ENCODE measurements at regions not wholly inside any gene's neighbourhood (a gene's known extent, or its start where the extent isn't known, plus 50 kb on each side); places are given as distances from the start of the nearest gene placed in this dataset.

DNA sequence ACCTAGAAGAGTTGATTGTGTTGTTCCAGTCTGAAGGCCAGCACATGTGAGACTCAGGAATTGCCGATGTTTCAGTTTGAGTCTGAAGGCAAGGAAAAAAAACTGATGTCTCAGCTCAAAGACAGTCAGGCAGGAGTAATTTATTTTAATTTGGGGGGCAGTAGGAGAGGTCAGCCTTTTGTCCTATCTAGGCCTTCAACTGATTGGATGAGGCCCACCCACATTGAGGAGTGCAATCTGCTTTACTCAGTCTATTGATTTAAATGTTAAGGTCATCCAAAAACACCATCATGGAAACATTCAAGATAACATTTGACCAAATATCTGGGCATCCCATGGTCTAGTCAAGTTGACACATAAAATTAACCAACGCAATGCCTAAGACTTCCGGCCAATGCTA lies 288.9 kb downstream of the CDK5RAP2 start:
- DNase-seq = no peak

DNA sequence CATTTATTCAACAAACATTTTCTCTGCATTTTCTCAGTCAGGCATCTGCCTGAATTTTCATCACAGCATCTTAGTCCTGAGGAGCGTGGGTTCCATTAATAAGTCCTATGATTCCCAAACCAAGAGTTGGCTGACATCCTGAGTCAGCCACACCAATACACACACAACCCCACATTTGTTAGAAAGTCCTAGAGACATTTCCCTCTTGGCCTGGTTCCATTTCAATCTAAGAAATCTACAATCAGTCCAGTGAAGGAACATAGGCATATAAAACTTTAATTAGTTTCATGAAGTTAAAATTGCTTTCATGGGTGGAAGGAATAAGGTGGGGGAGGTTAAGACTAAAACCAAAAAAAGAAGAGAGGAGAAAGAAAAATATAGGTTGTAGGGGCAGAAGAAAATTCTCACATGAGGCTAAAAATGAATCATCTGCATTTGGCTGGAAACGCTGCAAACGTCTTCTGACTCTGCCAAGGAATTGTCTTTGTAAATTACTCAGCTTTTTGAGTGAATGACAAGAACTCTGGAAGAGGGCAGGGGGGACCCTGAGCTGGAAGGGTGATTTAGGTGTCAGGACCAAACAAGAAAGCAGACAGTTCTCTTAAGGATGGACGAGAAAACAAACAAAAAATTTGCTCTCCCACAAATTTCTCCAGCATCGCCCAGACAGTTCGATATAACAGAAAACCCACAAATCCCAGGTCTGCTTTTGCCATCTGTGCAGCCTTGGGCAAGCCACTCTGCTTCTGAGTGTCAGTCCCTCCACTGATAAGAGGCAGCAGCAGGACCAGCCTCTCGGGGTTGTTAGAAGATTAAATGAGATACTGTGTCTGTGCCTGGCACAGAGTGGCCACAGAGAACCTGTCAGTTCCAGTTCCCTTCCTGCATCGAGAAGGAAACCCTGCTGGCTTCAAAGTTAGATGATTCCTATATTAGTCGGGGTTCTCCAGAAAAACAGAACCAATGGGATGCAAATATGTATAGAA lies 289.7 kb downstream of the CDK5RAP2 start:
- no peak for DNase-seq

DNA sequence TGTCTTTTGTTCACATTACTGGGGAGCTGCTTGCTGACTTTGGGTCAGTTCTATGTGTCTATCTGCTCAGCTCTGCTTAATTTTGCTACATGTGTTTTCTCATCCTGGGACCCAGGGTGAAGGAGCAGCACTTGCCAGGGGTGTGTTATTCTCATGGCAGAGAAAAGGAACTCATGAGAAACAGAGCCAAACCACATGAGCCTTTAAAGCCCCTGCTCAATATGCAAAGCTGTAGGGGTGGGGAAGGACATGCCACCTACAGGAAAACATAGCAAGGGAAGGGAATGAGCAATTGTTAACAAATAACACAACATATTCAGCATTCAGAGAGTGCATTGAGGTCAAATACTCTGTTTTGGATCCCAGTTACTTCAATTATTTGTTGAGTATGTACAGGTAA lies 290.9 kb downstream of the CDK5RAP2 start:
- DNase-seq = no peak

DNA sequence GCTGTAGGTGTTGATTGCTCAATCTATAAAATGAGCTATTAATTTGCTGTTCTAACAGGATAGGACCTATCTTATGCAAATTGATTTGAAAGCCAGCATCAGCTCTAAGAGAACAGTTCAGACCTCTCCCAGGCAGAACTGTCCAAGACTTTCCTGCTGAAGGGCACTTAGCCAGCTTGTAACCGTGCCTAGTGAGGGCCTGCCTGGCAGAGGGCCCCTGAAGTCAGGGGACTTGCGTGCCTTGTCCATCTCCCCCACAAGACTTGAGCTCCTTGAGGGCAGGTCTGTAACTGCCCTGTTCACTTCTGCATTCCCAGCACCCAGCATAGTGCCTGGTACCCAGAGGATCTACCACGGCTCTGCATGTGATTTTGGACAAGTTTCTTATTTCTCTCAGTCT lies 293.4 kb downstream of the CDK5RAP2 start:
- no peak for DNase-seq

DNA sequence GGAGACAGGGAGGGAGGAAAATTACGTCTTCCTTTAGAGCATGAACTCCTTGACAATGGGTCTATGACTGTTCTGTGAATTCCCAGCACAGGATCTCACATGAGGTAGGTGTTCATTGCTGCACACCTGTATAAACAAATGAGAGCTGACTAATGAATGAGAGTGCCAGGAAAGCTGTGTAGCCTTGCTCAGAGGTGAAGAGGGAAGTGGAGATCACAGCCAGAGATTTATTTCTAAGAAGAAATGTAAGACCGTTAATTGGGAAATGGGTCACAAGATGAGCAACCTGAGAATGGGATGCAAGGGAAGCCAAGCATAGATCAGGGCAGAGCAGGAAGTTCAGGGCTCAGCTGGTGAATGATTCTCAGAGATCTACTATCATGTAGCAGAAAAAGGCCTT lies 295.1 kb downstream of the CDK5RAP2 start:
- DNase-seq = no peak

DNA sequence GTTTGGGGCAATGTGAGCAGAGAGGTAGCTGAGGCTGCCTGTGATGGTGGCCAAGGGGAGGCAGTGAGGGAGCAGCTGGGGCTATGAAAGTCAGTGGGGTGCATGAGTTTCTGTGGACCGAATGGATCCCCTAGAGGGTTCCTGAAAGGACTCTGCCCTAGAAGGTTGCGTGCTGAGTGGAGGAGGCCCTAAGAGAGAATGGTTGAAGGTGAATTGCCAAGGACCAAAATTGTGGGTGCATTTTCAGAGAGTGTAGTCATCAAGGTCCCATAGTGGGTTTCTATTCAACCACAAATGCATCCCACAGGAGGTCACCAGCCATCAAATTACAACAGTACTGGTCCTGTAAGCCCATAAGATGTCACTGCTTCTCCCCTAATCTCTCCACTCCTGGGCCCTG lies 298.3 kb downstream of the CDK5RAP2 start:
- DNase-seq = no peak

DNA sequence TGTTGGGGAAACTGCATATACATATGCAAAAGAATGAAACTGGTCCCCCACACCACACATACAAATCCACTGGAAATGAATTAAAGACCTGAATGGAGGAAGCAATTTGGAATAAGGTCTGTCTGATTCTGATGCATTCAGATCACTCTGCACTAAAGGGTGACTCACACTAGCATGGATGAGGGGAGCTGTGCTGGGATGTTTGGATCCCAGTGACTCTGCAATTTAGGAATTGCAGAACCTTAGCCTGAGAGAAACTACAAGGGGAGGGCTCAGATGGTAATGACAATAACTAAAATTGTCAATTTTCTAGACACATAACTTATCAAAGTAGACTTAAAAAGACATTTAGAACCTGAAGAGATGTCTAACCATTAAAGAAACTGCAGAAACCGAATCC lies 312.0 kb downstream of the CDK5RAP2 start:
- DNase-seq = no peak

DNA sequence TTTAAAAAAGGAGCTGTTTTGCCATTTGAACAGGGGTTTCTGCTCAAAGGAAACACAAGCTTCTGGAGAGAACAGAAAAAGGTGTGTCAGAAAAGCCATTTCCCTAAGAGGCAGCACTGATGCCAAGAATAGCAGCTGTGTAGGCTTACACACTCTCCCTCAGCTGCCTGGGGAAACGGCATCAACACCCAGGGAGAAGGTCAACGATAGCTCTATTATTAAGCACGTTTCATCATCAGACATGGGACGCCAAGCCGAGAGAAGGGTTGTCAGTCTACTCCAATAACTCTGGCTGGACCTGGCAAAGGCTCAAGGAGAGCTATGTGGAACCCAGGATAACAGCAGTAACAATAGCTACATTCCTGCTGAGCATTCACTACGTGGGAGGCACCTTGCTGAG lies 314.2 kb downstream of the CDK5RAP2 start:
- no peak for DNase-seq

DNA sequence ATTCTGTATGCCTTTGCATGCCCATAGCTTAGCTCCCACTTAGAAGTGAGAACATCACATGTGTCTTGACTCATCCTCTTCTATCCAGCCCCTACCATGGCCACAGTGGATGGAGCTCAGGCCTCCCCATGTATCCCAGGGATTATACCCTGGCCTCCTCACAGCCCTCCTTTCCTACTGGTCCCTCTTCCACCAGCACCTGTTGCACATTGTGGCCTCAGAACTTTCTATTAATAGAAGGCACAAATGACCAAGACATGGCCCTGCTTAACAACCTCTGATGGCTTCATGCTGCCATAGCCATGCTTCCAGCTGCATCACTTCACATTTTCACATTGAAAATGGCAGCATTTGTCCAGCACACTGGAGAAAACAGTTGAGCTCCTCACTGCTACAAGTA lies 315.4 kb downstream of the CDK5RAP2 start:
- no peak for DNase-seq

DNA sequence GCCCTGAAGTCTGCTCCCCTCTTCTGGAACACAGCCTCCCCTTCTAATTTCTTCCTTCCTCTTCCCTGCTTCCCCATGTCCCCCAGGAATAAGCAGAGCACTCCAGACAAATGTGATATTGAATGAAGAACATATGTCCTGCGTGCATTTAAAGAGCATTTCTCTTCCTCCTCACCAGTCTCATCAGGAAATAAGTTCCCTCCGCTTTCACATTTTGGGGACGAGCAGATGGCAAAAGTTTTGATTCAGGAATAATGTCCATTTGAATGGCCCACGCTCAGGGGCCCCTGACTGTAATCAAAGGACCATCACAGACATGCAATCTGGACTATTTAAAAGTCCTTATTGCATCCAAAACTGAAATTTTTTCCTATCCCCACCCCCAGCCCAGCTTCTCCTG lies 316.1 kb downstream of the CDK5RAP2 start:
- DNase-seq = no peak

DNA sequence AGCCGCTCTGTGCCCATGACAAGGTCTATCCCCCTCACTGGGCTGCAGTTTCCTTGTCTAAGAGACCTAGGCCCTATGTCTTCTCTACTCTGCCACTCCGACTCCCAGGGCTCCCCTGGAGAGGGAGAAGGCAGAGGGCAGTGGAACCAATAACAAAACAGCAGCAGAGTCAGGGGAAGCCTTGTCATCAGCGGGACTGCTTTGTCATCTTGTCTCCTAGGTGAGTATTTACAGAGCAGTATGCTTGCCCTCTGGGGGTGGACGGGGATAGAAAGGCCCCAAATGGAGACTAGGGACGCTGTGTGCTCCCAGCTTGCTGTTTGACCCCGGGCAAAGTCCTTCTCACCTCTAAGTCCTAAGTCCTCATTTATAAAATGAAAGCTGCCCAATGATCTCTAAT lies 318.5 kb downstream of the CDK5RAP2 start:
- no peak for DNase-seq

DNA sequence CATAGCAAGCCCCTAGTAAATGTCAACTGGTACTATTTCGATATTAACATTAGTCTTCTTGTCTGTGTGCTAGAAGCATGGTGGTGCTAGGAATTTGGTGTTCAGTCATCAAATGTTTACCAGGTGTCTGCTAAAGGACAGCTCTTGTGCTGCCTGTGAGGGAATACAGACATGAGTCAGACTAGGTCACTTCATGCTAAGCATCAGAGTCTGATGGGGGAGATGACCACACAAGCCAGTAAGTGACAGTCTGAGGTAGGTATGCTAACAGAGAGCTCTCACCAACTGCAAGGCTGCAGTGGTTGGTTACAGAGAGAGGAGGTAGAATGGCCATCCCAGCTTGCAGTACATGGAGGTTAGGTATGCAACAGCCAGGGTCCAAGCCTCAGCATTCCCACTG lies 320.9 kb downstream of the CDK5RAP2 start:
- DNase-seq = no peak

DNA sequence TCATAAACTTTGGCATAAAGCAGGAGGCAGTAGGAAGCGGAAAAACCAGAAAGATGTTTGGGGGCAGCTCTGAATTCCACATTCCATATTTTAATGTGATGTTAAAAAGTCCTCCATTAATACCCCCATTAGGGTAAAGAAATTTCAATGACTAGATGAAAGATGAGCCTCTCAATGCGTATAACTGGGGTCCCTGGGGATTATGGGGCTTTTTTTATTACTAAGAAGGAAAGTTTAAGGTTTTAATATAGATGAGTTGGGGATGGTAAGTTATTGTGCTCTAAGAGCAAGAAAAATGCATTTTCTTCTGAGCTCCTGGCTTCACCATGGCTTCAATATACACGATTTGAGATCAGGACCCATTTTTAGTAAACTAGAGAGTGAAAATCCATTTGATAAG lies 321.9 kb downstream of the CDK5RAP2 start:
- DNase-seq = no peak

DNA sequence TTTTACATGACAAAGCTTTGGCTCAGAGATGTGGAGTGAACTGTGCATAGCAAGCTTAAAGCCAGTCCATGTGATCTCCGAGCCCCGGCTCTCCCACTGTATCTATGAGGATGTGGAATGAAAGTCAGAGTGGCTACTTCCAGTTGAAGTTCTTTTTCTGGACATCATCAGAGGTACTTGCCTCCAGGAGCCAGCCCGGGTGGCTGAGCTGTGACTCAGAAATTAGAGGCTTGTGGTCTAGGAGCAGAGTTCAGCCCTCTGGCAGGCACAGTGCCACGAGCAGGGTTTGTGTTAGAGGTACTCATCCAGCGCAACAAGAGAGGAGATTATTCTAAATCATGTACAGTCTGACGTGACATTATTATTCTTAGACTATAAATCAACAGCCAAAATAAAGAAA lies 322.5 kb downstream of the CDK5RAP2 start:
- peak; percentile 10 for DNase-seq

DNA sequence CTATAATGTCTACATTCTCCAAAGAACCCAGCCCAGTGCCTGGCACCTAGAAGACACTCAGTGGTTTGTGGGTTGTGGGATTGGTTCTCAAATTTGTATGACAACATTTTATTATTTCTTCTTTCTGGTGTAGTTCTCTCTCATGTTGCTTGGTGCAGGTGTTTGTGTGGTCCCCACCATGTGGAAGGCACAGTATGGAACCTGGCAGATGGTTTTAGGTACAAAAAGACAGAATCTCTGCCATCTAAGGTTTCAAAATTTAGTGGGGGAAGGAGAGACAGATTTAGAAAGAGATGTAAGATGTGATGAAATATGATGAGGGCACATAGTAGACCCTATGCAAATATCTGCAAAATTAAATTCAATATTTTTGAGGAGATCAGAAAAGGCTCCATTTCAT lies 323.8 kb downstream of the CDK5RAP2 start:
- DNase-seq = no peak

DNA sequence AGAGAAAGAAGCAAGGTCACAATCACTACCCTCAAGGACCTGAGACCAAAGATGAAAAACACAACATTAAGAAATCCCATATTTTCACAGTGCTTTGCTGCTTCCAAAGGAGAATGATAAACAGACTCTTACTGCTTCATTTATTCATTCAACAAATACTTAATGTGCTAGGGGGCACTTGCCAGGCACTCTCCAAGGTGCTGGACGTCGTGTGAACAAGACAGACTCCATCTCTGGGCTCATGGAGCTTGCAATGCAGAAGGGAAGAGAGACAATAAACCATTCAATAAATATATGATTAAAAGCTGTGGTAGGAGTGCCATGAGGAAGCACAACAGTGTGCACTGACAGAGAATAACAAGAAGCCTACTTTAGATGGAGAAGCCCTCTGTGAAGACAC lies 327.7 kb downstream of the CDK5RAP2 start:
- no peak for DNase-seq

DNA sequence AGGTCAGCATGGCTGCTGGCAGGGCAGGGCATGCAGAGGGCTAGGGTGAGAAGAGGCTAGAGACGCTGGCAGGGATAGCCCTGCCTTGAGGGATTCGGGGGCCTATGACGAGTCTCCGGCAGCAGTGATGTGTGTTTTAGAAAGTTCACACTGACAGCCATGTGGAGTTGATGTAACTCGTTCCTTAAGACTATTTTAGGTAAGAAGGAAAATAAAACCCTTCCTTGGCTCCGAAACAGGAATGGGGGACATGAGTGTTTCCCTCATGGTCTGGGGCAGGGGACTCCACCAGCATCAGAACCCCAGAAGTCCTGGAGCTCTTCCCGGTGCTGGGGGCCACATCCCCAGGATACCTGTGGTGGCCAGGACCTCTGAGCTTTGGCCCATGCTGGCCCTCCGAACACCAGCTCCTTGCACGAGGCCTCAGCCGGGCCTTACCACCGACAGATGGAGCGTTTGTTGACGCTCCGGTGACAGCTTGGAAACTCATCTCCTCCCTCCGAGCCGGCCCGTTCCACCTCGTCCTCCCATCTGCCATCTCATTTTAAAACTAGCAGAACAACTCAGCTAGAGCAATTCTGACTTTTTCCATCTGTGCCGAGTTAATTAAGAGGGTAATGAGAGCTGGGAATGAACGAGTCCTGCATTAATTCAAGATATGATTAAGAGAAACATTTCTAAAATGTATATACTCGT lies 337.7 kb downstream of the CDK5RAP2 start:
- DNase-seq = no peak

DNA sequence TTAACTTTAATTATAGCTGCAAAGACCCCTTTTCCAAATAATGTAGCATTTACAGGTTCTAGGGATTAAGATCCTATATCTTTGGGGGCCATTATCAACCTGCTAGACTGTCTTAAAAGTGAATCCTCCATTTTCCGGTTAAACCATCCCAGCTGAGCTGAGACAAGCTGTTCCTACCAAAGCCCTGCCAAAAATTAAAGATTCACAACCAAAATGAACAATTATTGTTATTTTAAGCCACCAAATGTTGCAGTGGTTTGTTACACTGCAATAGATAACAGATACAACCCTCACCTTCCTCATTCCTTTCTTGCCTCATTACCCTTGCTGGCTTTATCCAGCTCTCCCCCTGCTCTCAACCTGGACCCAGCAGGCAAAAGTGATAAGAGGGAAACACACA lies 343.4 kb downstream of the CDK5RAP2 start:
- DNase-seq = no peak

DNA sequence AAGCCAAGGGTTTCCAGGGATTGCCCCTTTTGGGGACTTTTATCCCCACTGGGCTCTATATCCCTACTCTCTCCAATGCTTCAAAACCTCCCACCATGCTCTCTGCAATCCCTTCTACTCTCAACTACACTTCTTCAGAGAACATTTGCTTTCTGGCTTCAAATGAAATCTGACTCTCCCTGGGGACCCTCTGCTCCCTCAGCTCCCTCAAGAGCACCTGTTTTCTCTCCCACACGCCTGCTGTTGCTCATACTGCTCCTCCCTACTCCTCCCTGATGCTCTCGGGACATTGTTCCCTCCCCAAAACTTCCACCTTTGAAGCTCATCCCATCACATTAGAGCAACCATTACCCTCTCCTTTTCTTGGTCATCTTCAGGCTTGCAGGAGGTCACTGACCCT lies 344.9 kb downstream of the CDK5RAP2 start:
- no peak for DNase-seq

DNA sequence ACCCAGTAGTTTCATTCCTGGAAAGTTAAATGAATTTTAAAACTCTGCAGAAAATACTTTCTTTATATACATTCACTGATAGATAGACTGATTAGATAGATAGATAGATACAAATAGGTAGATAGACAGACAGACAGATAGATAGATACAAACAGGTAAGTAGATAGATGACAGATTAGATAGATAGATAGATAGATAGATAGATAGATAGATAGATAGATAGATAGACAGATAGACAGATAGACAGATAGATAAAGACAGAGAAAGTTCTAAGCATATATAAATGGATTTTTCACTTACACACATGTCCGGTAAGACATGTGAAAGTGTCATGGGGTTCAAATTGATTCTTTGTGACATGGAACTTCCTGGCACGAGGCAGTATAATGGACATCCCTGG lies 349.7 kb downstream of the CDK5RAP2 start:
- no peak for DNase-seq

DNA sequence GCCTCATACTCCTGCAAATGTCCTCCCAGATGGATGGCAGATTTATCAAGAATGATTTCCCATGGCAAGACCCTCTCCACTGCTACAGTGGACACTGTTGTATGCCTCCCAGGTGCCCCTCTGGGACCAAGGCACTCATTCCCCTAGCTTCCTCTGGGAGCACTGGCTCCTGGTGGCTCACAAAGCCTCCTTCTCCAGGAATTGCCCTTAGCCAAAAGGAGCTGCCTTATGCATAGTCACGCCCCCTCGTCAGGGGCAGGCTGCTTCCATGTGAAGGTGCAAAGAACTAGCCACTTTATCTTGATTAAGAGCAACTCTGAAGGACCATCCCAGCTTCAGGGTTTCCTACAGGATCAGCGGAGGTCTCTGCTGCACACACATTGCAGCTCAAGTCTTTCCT lies 358.1 kb downstream of the CDK5RAP2 start:
- no peak for DNase-seq

DNA sequence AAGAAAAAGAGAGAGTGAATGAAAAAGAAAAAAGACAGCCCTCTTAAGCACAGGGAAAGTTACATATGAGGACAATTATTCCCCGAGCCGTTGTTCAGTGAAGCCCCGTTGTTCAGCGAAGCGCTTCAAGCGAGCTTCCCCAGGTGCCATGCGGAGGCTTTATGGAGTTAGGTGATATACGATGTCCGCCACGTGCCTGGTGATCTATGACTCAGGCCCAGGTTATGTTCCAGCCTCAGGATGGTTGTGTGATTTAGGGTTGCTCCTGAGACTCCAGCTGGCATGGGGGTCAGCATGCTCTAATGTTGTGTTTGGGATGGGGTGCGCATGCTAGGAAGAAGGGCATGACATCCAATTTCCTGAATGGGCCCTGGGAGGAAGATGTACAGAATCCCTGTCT lies 365.6 kb downstream of the CDK5RAP2 start:
- DNase-seq = no peak

DNA sequence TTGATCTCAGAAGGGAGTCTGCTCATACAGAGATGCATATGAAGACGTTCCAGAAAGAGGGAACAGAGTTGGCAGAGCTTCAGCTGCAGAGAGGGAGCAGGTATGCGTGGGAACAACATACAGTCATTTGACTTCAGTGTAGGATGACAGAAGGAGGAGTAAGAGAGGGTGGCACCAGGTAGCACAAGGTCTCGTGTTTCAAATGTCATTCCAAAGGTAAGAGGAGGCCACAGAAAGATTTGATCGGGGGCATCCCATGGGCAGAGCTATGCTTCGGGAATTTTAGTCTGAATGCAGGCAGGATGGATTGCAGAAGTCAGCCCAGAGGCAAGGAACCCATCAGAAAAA lies 367.1 kb downstream of the CDK5RAP2 start:
- DNase-seq = no peak

DNA sequence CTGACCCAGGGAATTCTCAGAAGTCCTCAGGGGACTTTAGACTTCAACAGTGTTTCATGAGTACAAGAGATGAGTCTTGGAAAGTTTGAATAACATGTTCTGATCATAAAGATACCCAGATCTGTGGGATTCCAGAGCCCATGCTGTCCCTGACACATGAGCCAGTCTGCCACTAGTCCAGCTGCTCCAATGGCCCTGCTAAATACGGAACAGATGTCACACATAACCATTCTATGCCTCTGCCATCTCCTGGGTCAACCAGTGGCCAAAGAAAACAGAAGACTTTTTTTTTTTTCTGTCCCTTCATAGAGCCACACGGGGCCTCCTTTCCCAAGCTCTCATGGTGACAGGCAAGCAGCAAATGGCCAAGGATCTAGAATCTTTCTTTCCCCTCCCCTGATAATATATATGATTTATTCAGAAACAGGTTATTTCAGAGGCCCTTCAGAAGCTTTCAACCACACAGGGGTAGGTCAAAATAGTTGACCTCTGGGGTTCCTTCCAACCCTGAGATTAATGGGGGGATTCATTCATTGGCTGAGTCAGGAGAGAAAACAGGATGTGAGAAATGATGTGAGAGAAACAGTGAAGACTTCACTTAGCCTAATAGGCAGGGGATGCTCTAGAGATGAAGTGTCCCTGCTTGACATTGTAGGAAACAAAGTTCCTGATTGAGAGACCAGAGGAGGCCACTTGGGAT lies 367.7 kb downstream of the CDK5RAP2 start:
- no peak for DNase-seq

Data from EL (cell line).